GM23248 (cell line): ENCODE measurements at regions not wholly inside any gene's neighbourhood (a gene's known extent, or its start where the extent isn't known, plus 50 kb on each side); places are given as distances from the start of the nearest gene placed in this dataset.

Source experiments
- DNase-seq: peaks from one replicate; pipeline ENCODE4 v3.0.0-alpha.2; 2015
- H2AFZ ChIP-seq: fragments of 200-600 bp; sonication (generic); 2 replicates; pipeline ENCODE4 v1.6.1; 2016; ENCODE audit warnings: antibody characterized with exemption
- H3F3A ChIP-seq: fragments of 200-600 bp; sonication (generic); 2 replicates; pipeline ENCODE4 v1.6.1; 2016; ENCODE audit warnings: mild to moderate bottlenecking, antibody characterized with exemption, mixed run types; ENCODE audit not compliant: insufficient read depth
- H3K27ac ChIP-seq: fragments of 200-600 bp; sonication (generic); 2 replicates; pipeline ENCODE4 v1.5.1; 2016; ENCODE audit warnings: mild to moderate bottlenecking
- H3K27me3 ChIP-seq: fragments of 200-600 bp; sonication (generic); replicated peaks from 2 replicates; pipeline ENCODE4 v1.6.1; 2016; ENCODE audit warnings: mild to moderate bottlenecking; ENCODE audit not compliant: insufficient read depth
- H3K36me3 ChIP-seq: fragments of 200-600 bp; sonication (generic); 2 replicates; pipeline ENCODE4 v1.6.1; 2016; ENCODE audit warnings: low read depth, mild to moderate bottlenecking
- H3K4me1 ChIP-seq: fragments of 200-600 bp; sonication (generic); 2 replicates; pipeline ENCODE4 v1.6.1; 2016; ENCODE audit warnings: mild to moderate bottlenecking; ENCODE audit not compliant: insufficient read depth
- H3K4me2 ChIP-seq: fragments of 200-600 bp; sonication (generic); one replicate; pipeline ENCODE4 v1.6.1; 2016; ENCODE audit warnings: mild to moderate bottlenecking; ENCODE audit not compliant: unreplicated experiment
- H3K4me3 ChIP-seq: fragments of 200-600 bp; sonication (generic); 2 replicates; pipeline ENCODE4 v1.5.1; 2016; ENCODE audit warnings: mild to moderate bottlenecking
- H3K79me2 ChIP-seq: fragments of 200-600 bp; sonication (generic); 2 replicates; pipeline ENCODE4 v1.6.1; 2016; ENCODE audit warnings: mild to moderate bottlenecking; ENCODE audit not compliant: insufficient read depth
- H3K9ac ChIP-seq: fragments of 200-600 bp; sonication (generic); 2 replicates; pipeline ENCODE4 v1.6.1; 2016; ENCODE audit warnings: mild to moderate bottlenecking
- H3K9me2 ChIP-seq: fragments of 200-600 bp; sonication (generic); 2 replicates; pipeline ENCODE4 v1.6.1; 2016; ENCODE audit warnings: mixed run types, mild to moderate bottlenecking, moderate library complexity; ENCODE audit not compliant: insufficient read depth
- H3K9me3 ChIP-seq: fragments of 200-600 bp; sonication (generic); one replicate; pipeline ENCODE4 v1.6.1; 2017; ENCODE audit warnings: low read depth
- H4K20me1 ChIP-seq: fragments of 200-600 bp; sonication (generic); 2 replicates; pipeline ENCODE4 v1.6.0; 2016; ENCODE audit not compliant: insufficient read depth
- EZH2 ChIP-seq: fragments of 200-600 bp; sonication (generic); IDR thresholded peaks from 2 replicates; pipeline ENCODE4 v1.6.1; 2018; ENCODE audit warnings: antibody characterized with exemption, mild to moderate bottlenecking; ENCODE audit not compliant: insufficient read depth, poor library complexity, severe bottlenecking
- EZH2phosphoT487 ChIP-seq: fragments of 200-600 bp; sonication (generic); IDR thresholded peaks from 2 replicates; pipeline ENCODE4 v1.6.1; 2018; ENCODE audit warnings: antibody characterized with exemption, moderate library complexity, mild to moderate bottlenecking, low read depth; ENCODE audit not compliant: insufficient read depth
- WGBS, 2 experiments: methylation state at CpG; one replicate each; pipeline ENCODE4 v1.1.6; 2015 to 2017; ENCODE audit warnings: low lambda C conversion rate in 2 of 2, low coverage in 1 of 2; ENCODE audit errors: missing lambda C conversion rate in 2 of 2; 5-methylcytosine and 5-hydroxymethylcytosine counted together
- in situ Hi-C: fragments of 300-500 bp; cut with MboI; formaldehyde crosslinking; loops from 2 replicates; pipeline ENCODE4 v1.15.0; 2020

GRCh38 chr6:81857812-81858211, 105.3 kb upstream of the TENT5A start:
- H3K79me2 ChIP-seq, result no peaks in the 10 kb centered on the region
- in situ Hi-C loops, result no loop called here
- no peaks in the 10 kb centered on the region for H4K20me1 ChIP-seq
- no peaks in the 10 kb centered on the region for H3K9me3 ChIP-seq
- H3K4me1 ChIP-seq, result no peaks in the 10 kb centered on the region; the same call in 1 of the 2 replicates
- TF ChIP-seq EZH2, result no peak
- no peak for TF ChIP-seq EZH2phosphoT487
- no peaks in the 10 kb centered on the region for H3F3A ChIP-seq
- H3K27ac ChIP-seq, result no peak overlapping the region
- H3K9ac ChIP-seq, result no peak overlapping the region
- H3K36me3 ChIP-seq, result no peaks in the 10 kb centered on the region
- no peaks in the 10 kb centered on the region for H3K27me3 ChIP-seq
- H3K9me2 ChIP-seq, result no peaks in the 10 kb centered on the region
- no peak overlapping the region for H3K4me2 ChIP-seq
- no peak overlapping the region for H3K4me3 ChIP-seq
- H2AFZ ChIP-seq, result no peak overlapping the region
- DNase-seq, result no peak

DNA sequence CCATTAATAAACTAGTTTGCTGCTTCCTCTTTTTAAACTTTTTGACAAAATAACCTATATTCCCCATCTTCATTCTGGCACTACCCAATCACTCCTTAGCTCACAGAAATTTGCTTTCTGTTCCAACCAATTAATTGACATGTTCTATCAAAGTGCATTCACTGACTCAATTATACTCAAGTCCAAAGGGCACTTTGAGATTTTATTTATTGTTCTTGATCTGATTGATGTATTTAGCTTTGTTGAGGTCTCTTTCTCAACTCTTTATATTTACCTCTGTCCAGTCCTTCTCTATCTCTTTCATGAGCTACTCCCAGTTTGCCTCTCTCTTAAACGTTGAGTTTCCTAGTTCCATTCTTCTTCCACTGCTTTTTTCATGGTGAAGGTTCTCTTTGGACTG, 104.4 kb upstream of the TENT5A start:
- Histone ChIP-seq H4K20me1 (no peaks in the 10 kb centered on the region), H3K36me3 (no peaks in the 10 kb centered on the region), H3K4me3 (no peak overlapping the region), H3F3A (no peaks in the 10 kb centered on the region), H3K27ac (no peak overlapping the region), H2AFZ (no peak overlapping the region), H3K27me3 (no peaks in the 10 kb centered on the region), H3K9me3 (no peaks in the 10 kb centered on the region), H3K4me2 (no peak overlapping the region), H3K4me1 (no peaks in the 10 kb centered on the region; the same call in 1 of the 2 replicates), H3K9ac (no peak overlapping the region), H3K9me2 (no peaks in the 10 kb centered on the region), H3K79me2 (no peaks in the 10 kb centered on the region)
- no peak for TF ChIP-seq EZH2
- no peak for TF ChIP-seq EZH2phosphoT487
- in situ Hi-C loops, result no loop called here
- DNase-seq, result no peak
- 79 to 83% methylated on average over 1 of the region's 1 CpG for WGBS, 2 experiments

DNA sequence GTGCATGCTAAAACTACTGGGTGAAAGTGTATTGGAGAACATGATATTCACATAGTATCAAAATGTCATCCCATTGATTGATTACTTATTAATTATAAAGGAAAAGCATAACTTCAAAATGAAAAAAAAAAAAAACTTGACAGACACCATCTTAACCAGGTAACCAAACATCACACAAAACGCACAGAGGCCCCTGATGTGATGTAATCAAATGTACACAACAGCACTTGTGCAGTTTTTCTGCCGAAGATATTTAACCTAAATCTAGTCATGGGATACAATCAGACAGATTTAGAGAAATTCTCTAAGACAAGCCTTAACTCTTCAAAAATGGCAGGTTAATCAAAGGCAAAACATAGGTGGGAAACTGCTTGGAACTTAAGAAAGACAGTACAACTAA, 102.0 kb upstream of the TENT5A start:
- 94 to 95% methylated on average over 2 of the region's 2 CpGs for WGBS, 2 experiments
- Histone ChIP-seq H3K27me3 (no peaks in the 10 kb centered on the region), H2AFZ (no peak overlapping the region), H3K79me2 (no peaks in the 10 kb centered on the region), H3F3A (no peaks in the 10 kb centered on the region), H3K9ac (no peak overlapping the region), H4K20me1 (no peaks in the 10 kb centered on the region), H3K4me1 (no peaks in the 10 kb centered on the region), H3K9me3 (no peaks in the 10 kb centered on the region), H3K4me2 (no peak overlapping the region), H3K27ac (no peak overlapping the region), H3K36me3 (no peaks in the 10 kb centered on the region), H3K4me3 (no peak overlapping the region), H3K9me2 (no peaks in the 10 kb centered on the region)
- TF ChIP-seq EZH2phosphoT487, result no peak
- TF ChIP-seq EZH2, result no peak
- no peak for DNase-seq
- in situ Hi-C loops, result no loop called here

DNA sequence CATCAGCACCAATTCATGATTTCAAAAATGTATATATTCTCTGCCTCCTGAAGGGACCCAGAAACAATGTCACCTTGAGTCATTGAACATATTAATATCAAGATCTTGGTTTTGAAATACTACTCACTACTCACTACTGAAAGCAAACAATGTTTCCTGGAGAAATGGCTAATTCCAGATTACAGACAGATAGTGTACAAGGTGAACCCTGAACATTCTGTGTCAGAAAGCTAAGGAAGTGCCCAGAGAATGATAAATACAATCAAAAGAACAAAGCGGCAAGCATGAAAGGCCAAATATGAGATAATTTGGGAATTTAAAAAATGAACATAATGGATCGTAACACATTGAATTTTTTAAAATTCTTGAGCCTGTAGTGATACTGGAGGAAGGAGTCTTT, 101.5 kb upstream of the TENT5A start:
- H2AFZ ChIP-seq, result no peak overlapping the region
- no peak for DNase-seq
- no peak overlapping the region for H3K9ac ChIP-seq
- no peaks in the 10 kb centered on the region for H3K9me2 ChIP-seq
- in situ Hi-C loops, result no loop called here
- H3K4me2 ChIP-seq, result no peak overlapping the region
- no peaks in the 10 kb centered on the region for H3K9me3 ChIP-seq
- no peaks in the 10 kb centered on the region for H3K4me1 ChIP-seq
- no peaks in the 10 kb centered on the region for H3K36me3 ChIP-seq
- H4K20me1 ChIP-seq, result no peaks in the 10 kb centered on the region
- no peak overlapping the region for H3K4me3 ChIP-seq
- no peaks in the 10 kb centered on the region for H3K79me2 ChIP-seq
- H3K27ac ChIP-seq, result no peak overlapping the region
- no peaks in the 10 kb centered on the region for H3K27me3 ChIP-seq
- H3F3A ChIP-seq, result no peaks in the 10 kb centered on the region
- WGBS, 2 experiments, result 96 to 97% methylated on average over 2 of the region's 2 CpGs
- TF ChIP-seq EZH2, result no peak

- in situ Hi-C loops, result no loop called here
- Histone ChIP-seq H3K9me3 (no peaks in the 10 kb centered on the region), H2AFZ (no peak overlapping the region), H3K9ac (no peak overlapping the region), H3K4me1 (peaks cover 12% of the 10 kb centered on the region), H3K79me2 (no peaks in the 10 kb centered on the region), H3K27me3 (no peaks in the 10 kb centered on the region), H3F3A (peaks cover 13% of the 10 kb centered on the region; the same call in 1 of the 2 replicates), H3K27ac (no peak overlapping the region), H3K4me3 (no peak overlapping the region), H3K9me2 (no peaks in the 10 kb centered on the region), H3K36me3 (no peaks in the 10 kb centered on the region), H3K4me2 (no peak overlapping the region), H4K20me1 (no peaks in the 10 kb centered on the region)
- DNase-seq, result no peak
- WGBS, 2 experiments, result 75 to 78% methylated on average over 4 of the region's 4 CpGs
- TF ChIP-seq EZH2 (no peak), EZH2phosphoT487 (no peak)
These were observed 96.8 kb upstream of the TENT5A start for GRCh38 chr6:81849248-81849647.
